ENCODE measurements at regions not wholly inside any gene's neighbourhood (a gene's known extent, or its start where the extent isn't known, plus 50 kb on each side); places are given as distances from the start of the nearest gene placed in this dataset.

DNA sequence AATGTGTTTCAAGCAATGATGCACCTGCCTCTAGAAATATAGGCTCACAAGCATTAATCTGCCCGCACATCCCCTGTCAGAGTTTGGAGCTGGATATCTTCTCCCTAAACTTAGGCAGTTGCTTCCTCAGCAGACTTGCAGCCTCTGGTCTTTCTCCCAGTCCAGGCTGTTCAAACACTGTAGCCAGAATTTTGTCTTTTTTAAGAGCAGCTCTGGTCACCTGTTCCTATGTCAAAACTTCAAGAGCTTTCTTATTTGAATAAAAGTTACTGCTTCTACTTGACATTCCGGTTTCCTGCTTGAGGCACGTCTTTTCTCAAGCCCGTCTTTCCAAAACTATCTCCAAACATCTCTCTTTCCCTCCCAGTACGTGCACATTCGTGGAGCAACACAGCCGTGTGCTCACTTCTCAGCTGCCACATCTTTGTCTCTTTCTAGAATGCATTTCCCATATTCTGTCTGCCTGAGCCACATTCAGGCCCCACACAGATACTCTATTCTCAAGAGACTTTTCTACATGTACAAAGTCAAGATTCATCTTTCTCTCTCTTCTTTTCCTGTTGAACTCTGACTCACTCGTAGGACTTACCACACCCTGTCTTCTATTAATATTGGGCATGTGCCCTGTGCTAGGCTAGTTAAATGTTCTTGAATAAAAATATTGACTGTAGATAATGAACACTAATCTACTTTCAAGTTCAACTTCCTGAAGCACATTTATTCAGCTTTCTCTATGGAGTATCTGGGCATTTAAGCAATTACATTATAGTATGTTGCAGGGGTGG lies 307.7 kb upstream of the SOX2 start:
- no peak for TF ChIP-seq REST (IDR thresholded peaks at IDR 0.05; ENCODE audit: insufficient read depth in 1 of 2, low read depth in 2 of 2, low read length in 2 of 2)
- no peak for TF ChIP-seq POLR2AphosphoS5 (IDR thresholded peaks at IDR 0.05; ENCODE audit: low read depth, low read length)
- no peak for TF ChIP-seq TAF1 (IDR thresholded peaks at IDR 0.05; ENCODE audit: borderline replicate concordance, insufficient read depth, low read length)

Data from PFSK-1 (cell line).